HCT116 (cell line): ENCODE measurements at regions not wholly inside any gene's neighbourhood (a gene's known extent, or its start where the extent isn't known, plus 50 kb on each side); places are given as distances from the start of the nearest gene placed in this dataset.

ENCODE experiments used
- ATAC-seq: fragments of 200-7000 bp; cut with Tn5 transposase; 2 replicates; pipeline ENCODE4 v1.9.1; 2020; ENCODE audit warnings: mild to moderate bottlenecking, moderate library complexity
- BruUV-seq: library from RNA; stranded (reverse); fragments of 400-500 nt; replicated peaks from 2 replicates; lab custom pipeline; 2021; lab: Mats Ljungman, UMichigan
- CTCF ChIA-PET: fragments of 300-600 bp; sonication (Branson Sonifier 250); formaldehyde crosslinking; loops from one replicate; lab custom pipeline; 2021; ENCODE audit warnings: antibody characterized with exemption; lab: Charles Lee
- POLR2A ChIA-PET: fragments of 300-600, 350-600 bp; sonication (Branson Sonifier 250); formaldehyde crosslinking; loops from one replicate; lab custom pipeline; 2021; ENCODE audit warnings: antibody characterized with exemption; lab: Charles Lee
- RAD21 ChIA-PET, 2 experiments: fragments of 300-600 bp; sonication (Branson Sonifier 250); formaldehyde crosslinking; loops; one replicate each; lab custom pipeline; 2023; ENCODE audit warnings: low total read pairs in 2 of 2; ENCODE audit not compliant: uncharacterized antibody in 2 of 2, unreplicated experiment in 2 of 2, low non-redundant PET in 1 of 2; lab: Charles Lee
- DNase-seq: peaks from one replicate; pipeline ENCODE4 v3.0.0-alpha.2; 2010; ENCODE audit warnings: low read depth, low spot score
- H2AFZ ChIP-seq: fragments of 200-600 bp; shearing (Covaris generic), sonication (generic); 2 replicates; pipeline ENCODE4 v1.6.1; 2017; ENCODE audit warnings: low read depth, mixed run types, mixed read lengths, antibody characterized with exemption, low read length; ENCODE audit not compliant: poor library complexity, severe bottlenecking
- H3K27ac ChIP-seq: 2 replicates; pipeline ENCODE4 v1.5.1; 2012; ENCODE audit warnings: low read depth, low read length
- H3K27me3 ChIP-seq: fragments of 200-600 bp; sonication (generic); 2 replicates; pipeline ENCODE4 v1.6.1; 2016; ENCODE audit warnings: mixed run types, low read length, mixed read lengths; ENCODE audit not compliant: insufficient read depth
- H3K36me3 ChIP-seq, 2 experiments: fragments of 200-500 bp in 1 of 2; fragments of 200-600 bp in 1 of 2; sonication (Bioruptor generic) in 1 of 2; sonication (generic) in 1 of 2; 2 replicates each; pipeline versions ENCODE4 v1.5.1 to v1.6.1; 2014 to 2016; ENCODE audit warnings: low read length in 2 of 2, inconsistent platforms in 1 of 2, mixed read lengths in 1 of 2, mixed run types in 1 of 2; ENCODE audit not compliant: insufficient read depth in 2 of 2, control insufficient read depth in 1 of 2
- H3K4me1 ChIP-seq, 2 experiments: fragments of 200-600 bp in 1 of 2; sonication (generic) in 1 of 2; 2 replicates each; pipeline versions ENCODE4 v1.5.1 to v1.6.1; 2012 to 2017; ENCODE audit warnings: low read length in 2 of 2, inconsistent platforms in 1 of 2, mild to moderate bottlenecking in 1 of 2, mixed read lengths in 1 of 2, mixed run types in 1 of 2, moderate library complexity in 1 of 2; ENCODE audit not compliant: insufficient read depth in 2 of 2, control insufficient read depth in 1 of 2
- H3K4me2 ChIP-seq: fragments of 200-600 bp; sonication (generic); 2 replicates; pipeline ENCODE4 v1.6.1; 2017; ENCODE audit warnings: mixed run types, low read length, mixed read lengths
- H3K4me3 ChIP-seq, 2 experiments: fragments of 200-600 bp in 1 of 2; sonication (generic) in 1 of 2; replicated peaks in 1 of 2; 2 replicates each; pipeline ENCODE4 v1.5.1; 2011 to 2016; ENCODE audit warnings: low read length in 2 of 2, control low read depth in 1 of 2, low read depth in 1 of 2, mild to moderate bottlenecking in 1 of 2, mixed read lengths in 1 of 2, mixed run types in 1 of 2
- H3K79me2 ChIP-seq: fragments of 200-600 bp; sonication (generic); 2 replicates; pipeline ENCODE4 v1.6.1; 2017; ENCODE audit warnings: mild to moderate bottlenecking, mixed run types, low read length, moderate library complexity, mixed read lengths; ENCODE audit not compliant: insufficient read depth
- H3K9ac ChIP-seq: fragments of 200-600 bp; sonication (generic); 2 replicates; pipeline ENCODE4 v1.6.1; 2016; ENCODE audit warnings: low read length, mixed read lengths
- H3K9me2 ChIP-seq: fragments of 200-600 bp; sonication (generic), shearing (Covaris generic); 2 replicates; pipeline ENCODE4 v1.6.1; 2017; ENCODE audit warnings: mixed run types, mild to moderate bottlenecking, moderate library complexity; ENCODE audit not compliant: insufficient read depth
- H3K9me3 ChIP-seq, 2 experiments: fragments of 200-500 bp in 1 of 2; fragments of 200-600 bp in 1 of 2; sonication (Bioruptor generic) in 1 of 2; sonication (generic) in 1 of 2; 2 replicates each; pipeline ENCODE4 v1.6.1; 2014 to 2017; ENCODE audit warnings: low read length in 2 of 2, mixed read lengths in 2 of 2, inconsistent platforms in 1 of 2, low read depth in 1 of 2, mild to moderate bottlenecking in 1 of 2, mixed run types in 1 of 2, moderate library complexity in 1 of 2; ENCODE audit not compliant: control insufficient read depth in 1 of 2, insufficient read depth in 1 of 2
- H4K20me1 ChIP-seq: fragments of 200-600 bp; sonication (generic), shearing (Covaris generic); 2 replicates; pipeline ENCODE4 v1.6.1; 2017; ENCODE audit warnings: mixed run types, mild to moderate bottlenecking, moderate library complexity; ENCODE audit not compliant: insufficient read depth
- CBX3 ChIP-seq: IDR thresholded peaks from 2 replicates; pipeline ENCODE4 v1.6.1; 2012; ENCODE audit warnings: low read depth
- ELF1 ChIP-seq: IDR thresholded peaks from 2 replicates; pipeline ENCODE4 v1.6.1; 2012; ENCODE audit warnings: low read depth, borderline replicate concordance
- FOSL1 ChIP-seq: IDR thresholded peaks from 2 replicates; pipeline ENCODE4 v1.6.1; 2012; ENCODE audit warnings: low read depth
- SIN3A ChIP-seq: IDR thresholded peaks from 2 replicates; pipeline ENCODE4 v1.6.1; 2012; ENCODE audit warnings: low read depth
- SP1 ChIP-seq: IDR thresholded peaks from 2 replicates; pipeline ENCODE4 v1.6.1; 2012; ENCODE audit warnings: low read depth
- TCF7L2 ChIP-seq: IDR thresholded peaks from 2 replicates; pipeline ENCODE4 v1.7.0; 2011; ENCODE audit warnings: borderline replicate concordance, inconsistent platforms; ENCODE audit not compliant: insufficient read depth, insufficient read length; ENCODE audit errors: extremely low read depth
- intact Hi-C: fragments of 100-400 bp; cut with micrococcal nuclease; formaldehyde crosslinking; loops from 2 replicates; pipeline ENCODE4 v1.10.0; 2022
- TF ChIP-seq, protein P1 (sequence below): IDR thresholded peaks from 2 replicates; pipeline ENCODE4 v1.6.1; 2012
- TF ChIP-seq, protein P2 (sequence below), 3 experiments: fragments of 200-600 bp in 1 of 3; sonication (generic) in 1 of 3; IDR thresholded peaks in 2 of 3; conservative IDR thresholded peaks in 1 of 3; 2 replicates each; pipeline ENCODE4 v1.5.1; 2012 to 2017; ENCODE audit warnings: low read depth in 2 of 3, low read length in 2 of 3, antibody characterized with exemption in 1 of 3, borderline replicate concordance in 1 of 3, control low read depth in 1 of 3, mild to moderate bottlenecking in 1 of 3, mixed read lengths in 1 of 3, mixed run types in 1 of 3, moderate library complexity in 1 of 3; ENCODE audit not compliant: insufficient read depth in 1 of 3
- TF ChIP-seq, protein P3 (sequence below): IDR thresholded peaks from 2 replicates; pipeline ENCODE4 v1.6.1; 2012; ENCODE audit warnings: low read depth
- TF ChIP-seq, protein P4 (sequence below): IDR thresholded peaks from 2 replicates; pipeline ENCODE4 v1.6.1; 2012

DNA sequence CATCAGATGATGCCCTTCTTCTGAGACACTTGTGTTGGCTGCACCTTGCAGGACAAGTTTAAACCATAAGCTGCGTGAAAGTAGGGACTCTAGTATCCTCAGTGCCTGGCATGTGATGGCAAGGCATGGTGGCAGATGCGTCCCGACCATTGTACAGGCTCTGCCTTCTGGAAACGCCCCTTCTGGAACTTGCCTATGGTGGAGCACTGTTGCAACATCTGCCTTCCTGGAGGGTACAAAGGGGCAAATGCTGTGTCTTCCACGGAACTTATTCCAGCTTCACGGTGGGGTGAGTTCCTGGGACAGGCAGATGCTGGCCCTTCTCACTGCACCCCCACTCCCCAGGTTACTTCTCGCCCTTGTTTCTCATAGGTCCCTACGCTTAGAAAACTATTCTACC lies 232.8 kb downstream of the THBS2 start:
- RAD21 ChIA-PET: no interaction called here
- TF ChIP-seq CBX3 (no peak), TCF7L2 (no peak), SIN3A (no peak), SP1 (no peak), ELF1 (no peak), FOSL1 (no peak)
- TF ChIP-seq, protein P1, sequence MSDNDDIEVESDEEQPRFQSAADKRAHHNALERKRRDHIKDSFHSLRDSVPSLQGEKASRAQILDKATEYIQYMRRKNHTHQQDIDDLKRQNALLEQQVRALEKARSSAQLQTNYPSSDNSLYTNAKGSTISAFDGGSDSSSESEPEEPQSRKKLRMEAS: no peak
- TF ChIP-seq, protein P2, sequence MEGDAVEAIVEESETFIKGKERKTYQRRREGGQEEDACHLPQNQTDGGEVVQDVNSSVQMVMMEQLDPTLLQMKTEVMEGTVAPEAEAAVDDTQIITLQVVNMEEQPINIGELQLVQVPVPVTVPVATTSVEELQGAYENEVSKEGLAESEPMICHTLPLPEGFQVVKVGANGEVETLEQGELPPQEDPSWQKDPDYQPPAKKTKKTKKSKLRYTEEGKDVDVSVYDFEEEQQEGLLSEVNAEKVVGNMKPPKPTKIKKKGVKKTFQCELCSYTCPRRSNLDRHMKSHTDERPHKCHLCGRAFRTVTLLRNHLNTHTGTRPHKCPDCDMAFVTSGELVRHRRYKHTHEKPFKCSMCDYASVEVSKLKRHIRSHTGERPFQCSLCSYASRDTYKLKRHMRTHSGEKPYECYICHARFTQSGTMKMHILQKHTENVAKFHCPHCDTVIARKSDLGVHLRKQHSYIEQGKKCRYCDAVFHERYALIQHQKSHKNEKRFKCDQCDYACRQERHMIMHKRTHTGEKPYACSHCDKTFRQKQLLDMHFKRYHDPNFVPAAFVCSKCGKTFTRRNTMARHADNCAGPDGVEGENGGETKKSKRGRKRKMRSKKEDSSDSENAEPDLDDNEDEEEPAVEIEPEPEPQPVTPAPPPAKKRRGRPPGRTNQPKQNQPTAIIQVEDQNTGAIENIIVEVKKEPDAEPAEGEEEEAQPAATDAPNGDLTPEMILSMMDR (IDR thresholded peaks at IDR 0.05 in 2 of 3, conservative IDR thresholded peaks at IDR 0.05 in 1 of 3; ENCODE audit: borderline replicate concordance in 1 of 3, insufficient read depth in 1 of 3, low read depth in 2 of 3, low read length in 2 of 3): no peak
- TF ChIP-seq, protein P3, sequence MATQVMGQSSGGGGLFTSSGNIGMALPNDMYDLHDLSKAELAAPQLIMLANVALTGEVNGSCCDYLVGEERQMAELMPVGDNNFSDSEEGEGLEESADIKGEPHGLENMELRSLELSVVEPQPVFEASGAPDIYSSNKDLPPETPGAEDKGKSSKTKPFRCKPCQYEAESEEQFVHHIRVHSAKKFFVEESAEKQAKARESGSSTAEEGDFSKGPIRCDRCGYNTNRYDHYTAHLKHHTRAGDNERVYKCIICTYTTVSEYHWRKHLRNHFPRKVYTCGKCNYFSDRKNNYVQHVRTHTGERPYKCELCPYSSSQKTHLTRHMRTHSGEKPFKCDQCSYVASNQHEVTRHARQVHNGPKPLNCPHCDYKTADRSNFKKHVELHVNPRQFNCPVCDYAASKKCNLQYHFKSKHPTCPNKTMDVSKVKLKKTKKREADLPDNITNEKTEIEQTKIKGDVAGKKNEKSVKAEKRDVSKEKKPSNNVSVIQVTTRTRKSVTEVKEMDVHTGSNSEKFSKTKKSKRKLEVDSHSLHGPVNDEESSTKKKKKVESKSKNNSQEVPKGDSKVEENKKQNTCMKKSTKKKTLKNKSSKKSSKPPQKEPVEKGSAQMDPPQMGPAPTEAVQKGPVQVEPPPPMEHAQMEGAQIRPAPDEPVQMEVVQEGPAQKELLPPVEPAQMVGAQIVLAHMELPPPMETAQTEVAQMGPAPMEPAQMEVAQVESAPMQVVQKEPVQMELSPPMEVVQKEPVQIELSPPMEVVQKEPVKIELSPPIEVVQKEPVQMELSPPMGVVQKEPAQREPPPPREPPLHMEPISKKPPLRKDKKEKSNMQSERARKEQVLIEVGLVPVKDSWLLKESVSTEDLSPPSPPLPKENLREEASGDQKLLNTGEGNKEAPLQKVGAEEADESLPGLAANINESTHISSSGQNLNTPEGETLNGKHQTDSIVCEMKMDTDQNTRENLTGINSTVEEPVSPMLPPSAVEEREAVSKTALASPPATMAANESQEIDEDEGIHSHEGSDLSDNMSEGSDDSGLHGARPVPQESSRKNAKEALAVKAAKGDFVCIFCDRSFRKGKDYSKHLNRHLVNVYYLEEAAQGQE: no peak
- TF ChIP-seq, protein P4, sequence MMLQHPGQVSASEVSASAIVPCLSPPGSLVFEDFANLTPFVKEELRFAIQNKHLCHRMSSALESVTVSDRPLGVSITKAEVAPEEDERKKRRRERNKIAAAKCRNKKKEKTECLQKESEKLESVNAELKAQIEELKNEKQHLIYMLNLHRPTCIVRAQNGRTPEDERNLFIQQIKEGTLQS: no peak
- TF ChIP-seq, all 23 proteins: peak for 0
- Histone ChIP-seq H3K79me2 (no peaks in the 10 kb centered on the region), H3K27me3 (no peaks in the 10 kb centered on the region), H3K36me3 (no peaks in the 10 kb centered on the region), H3K4me2 (no peak overlapping the region), H3K4me3 (no peak overlapping the region), H3K9me2 (no peaks in the 10 kb centered on the region), H3K27ac (no peak overlapping the region), H4K20me1 (no peaks in the 10 kb centered on the region), H3K9me3 (no peaks in the 10 kb centered on the region), H2AFZ (no peak overlapping the region), H3K4me1 (no peaks in the 10 kb centered on the region), H3K9ac (no peak overlapping the region)
- no peak for DNase-seq
- ChIA-PET CTCF (no interaction called here), POLR2A (no interaction called here)
- ATAC-seq: no peak
- BruUV-seq: no TSS peak
- intact Hi-C loops: no loop called here
